ENCODE measurements at regions not wholly inside any gene's neighbourhood (a gene's known extent, or its start where the extent isn't known, plus 50 kb on each side); places are given as distances from the start of the nearest gene placed in this dataset.
"Not testable (repeated sequence)": the region's sequence is repeated elsewhere in the genome, so short reads cannot be mapped to it uniquely, and the experiment has no call there.

DNA sequence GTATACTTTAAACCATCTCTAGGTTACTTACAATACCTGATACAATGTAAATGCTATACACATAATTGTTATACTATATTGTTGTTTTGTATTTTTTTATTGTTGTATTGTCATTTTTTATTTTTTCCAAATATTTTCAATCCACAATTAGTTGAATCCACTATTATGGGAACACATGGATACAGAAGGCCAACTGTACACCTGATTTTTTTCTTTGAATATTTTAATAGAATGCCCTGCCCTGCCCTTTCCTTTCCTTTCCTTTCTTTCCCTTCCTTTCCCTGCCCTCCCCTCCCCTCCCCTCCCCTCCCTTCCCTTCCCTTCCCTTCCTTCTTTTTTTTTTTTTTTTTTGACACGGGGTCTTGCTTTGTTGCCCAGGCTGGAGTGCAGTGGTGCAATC lies 120.2 kb downstream of the SLC4A3 start:
- no peak for DNase-seq (ENCODE audit: low read depth)
- no peak overlapping the region for H3K4me3 ChIP-seq (ENCODE audit: low read depth, low read length)
- TF ChIP-seq, protein P1, sequence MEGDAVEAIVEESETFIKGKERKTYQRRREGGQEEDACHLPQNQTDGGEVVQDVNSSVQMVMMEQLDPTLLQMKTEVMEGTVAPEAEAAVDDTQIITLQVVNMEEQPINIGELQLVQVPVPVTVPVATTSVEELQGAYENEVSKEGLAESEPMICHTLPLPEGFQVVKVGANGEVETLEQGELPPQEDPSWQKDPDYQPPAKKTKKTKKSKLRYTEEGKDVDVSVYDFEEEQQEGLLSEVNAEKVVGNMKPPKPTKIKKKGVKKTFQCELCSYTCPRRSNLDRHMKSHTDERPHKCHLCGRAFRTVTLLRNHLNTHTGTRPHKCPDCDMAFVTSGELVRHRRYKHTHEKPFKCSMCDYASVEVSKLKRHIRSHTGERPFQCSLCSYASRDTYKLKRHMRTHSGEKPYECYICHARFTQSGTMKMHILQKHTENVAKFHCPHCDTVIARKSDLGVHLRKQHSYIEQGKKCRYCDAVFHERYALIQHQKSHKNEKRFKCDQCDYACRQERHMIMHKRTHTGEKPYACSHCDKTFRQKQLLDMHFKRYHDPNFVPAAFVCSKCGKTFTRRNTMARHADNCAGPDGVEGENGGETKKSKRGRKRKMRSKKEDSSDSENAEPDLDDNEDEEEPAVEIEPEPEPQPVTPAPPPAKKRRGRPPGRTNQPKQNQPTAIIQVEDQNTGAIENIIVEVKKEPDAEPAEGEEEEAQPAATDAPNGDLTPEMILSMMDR (IDR thresholded peaks at IDR 0.05; ENCODE audit: control insufficient read depth, extremely low read depth, insufficient read depth): no peak

DNA sequence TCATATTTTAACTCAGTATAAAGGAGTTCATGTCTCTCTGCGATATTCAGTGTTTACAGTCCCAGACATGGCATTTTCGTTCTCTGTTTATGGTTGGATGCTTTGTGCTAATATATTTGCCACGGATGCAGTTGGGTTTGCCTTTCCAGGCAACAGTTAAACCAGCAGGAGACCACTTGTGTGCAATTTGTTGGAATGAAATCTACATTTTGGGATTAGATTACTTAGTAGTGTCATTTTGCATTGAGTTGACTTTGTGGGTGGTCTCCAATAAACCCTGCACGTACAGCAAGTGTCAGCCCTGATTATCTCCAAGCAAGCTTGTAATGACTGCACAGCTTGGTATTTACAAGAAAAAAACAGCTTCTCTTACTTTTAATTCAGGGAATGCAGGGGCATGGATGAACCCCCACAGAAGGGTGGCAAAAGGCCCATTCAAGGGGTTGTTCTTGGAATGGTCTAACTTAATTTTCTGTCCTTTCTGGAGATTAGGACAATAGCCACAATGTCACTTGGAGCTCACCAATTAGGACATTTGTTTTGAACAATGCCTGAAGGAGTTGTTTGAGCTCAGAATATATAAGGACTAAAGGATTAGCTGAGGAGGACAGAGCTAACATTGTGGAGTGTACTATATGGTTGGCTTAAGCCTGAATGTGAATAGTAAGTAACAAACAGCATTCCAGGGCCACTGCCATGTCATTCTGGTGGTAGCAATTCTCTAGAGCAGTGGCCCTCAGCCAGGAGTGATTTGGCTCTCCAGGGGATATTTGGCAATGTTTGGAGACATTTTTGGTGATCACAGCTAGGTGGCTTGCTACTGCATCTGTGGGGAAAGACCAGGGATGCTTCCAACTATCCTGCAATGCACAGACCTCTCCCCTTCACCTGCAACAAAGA lies 121.5 kb downstream of the SLC4A3 start:
- DNase-seq (ENCODE audit: low read depth): no peak
- TF ChIP-seq, protein P1 (IDR thresholded peaks at IDR 0.05; ENCODE audit: control insufficient read depth, extremely low read depth, insufficient read depth): no peak
- H3K4me3 ChIP-seq (ENCODE audit: low read depth, low read length): no peak overlapping the region

DNA sequence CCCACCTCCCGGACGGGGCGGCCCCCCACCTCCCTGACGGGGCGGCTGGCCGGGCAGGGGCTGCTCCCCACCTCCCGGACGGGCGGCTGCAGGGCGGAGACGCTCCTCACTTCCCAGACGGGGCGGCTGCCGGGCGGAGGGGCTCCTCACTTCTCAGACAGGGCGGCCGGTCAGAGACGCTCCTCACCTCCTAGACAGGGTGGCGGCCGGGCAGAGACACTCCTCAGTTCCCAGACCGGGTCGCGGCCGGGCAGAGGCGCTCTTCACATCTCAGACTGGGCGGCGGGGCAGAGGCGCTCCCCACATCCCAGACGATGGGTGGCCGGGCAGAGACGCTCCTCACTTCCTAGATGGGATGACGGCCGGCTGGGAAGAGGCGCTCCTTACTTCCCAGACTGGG lies 123.7 kb downstream of the SLC4A3 start:
- not testable (repeated sequence) for DNase-seq (ENCODE audit: low read depth); H3K4me3 ChIP-seq (ENCODE audit: low read depth, low read length)

DNA sequence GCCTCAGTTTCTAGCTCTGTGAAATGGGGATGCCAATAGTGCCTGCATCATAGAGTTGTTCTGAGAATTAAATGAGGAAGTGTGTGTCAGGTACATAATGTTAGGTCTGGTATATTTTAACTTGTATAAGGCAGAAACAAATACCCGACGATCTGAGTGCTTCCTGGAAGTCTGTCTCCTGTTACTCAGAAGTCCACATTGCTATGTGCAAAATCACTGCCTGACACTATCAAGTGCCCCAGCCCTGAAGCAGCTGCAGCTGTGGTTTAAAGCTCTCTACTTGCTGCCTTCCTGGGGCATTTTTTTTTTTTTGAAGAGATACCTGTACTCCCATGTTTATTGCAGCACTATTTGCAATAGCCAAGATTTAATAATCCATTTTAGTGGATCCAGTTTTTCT lies 125.3 kb downstream of the SLC4A3 start:
- H3K4me3 ChIP-seq (ENCODE audit: low read depth, low read length): no peak overlapping the region
- DNase-seq (ENCODE audit: low read depth): no peak
- TF ChIP-seq, protein P1 (IDR thresholded peaks at IDR 0.05; ENCODE audit: control insufficient read depth, extremely low read depth, insufficient read depth): no peak

DNA sequence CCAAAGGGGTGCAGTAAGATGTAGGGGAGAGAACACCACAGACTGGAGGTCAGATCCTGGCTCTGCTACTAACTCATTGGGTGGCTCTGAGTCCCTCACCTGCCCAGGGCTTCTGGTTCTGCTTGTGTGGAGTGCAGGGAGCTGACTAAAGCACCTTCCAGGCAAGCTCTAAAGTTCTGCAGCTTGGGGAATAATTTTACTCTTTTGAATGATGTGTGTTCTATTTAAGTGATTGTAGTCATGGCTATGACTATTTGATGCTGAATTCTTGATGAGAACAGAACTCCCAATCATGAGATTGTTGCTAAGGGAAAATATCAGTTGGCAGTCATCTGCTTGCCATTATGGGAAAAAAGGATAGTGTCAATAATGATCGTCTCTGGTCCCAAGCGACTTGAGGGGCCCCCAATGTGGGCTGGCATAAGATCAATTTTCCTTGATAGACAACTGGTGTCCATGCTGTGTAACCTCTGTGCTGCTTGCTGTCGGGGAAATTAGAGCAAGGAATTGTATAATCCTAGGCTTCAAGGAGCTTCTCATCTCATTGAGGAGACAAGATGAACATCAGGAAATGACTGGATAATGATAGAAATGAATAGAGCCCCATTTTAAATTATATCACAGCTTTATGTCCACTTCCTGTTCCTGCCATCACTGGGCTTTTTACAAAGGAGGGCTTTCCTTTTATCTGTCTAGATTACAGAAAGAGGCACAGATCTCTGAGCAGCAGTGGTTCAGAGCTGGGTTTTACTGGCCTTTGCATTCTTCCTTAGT lies 131.7 kb downstream of the SLC4A3 start:
- DNase-seq (ENCODE audit: low read depth): no peak
- TF ChIP-seq, protein P1 (IDR thresholded peaks at IDR 0.05; ENCODE audit: control insufficient read depth, extremely low read depth, insufficient read depth): no peak

DNA sequence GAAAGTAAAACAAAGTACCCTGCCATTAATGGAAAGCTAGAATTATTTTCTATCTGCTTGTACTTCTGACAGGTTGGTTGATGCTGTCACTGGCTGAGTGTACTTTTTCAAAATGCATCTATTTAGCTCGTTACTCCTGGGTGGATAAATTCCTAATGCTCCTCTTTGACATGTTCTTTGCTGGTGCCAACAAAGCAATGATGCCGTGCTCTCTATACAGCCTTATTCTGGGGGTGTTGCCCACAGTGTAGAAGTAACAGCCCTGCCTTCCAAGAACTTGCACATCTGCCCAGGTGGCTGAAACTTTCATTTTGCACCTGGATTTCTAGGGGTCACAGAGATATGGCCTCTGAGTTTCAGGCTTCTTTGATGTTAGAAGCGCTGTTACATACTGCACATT lies 132.4 kb downstream of the SLC4A3 start:
- TF ChIP-seq, protein P1 (IDR thresholded peaks at IDR 0.05; ENCODE audit: control insufficient read depth, extremely low read depth, insufficient read depth): no peak
- DNase-seq (ENCODE audit: low read depth): no peak
- no peak overlapping the region for H3K4me3 ChIP-seq (ENCODE audit: low read depth, low read length)

More for the DNA sequence above, 131.7 kb downstream of the SLC4A3 start:
- no peak overlapping the region for H3K4me3 ChIP-seq (ENCODE audit: low read depth, low read length)

DNA sequence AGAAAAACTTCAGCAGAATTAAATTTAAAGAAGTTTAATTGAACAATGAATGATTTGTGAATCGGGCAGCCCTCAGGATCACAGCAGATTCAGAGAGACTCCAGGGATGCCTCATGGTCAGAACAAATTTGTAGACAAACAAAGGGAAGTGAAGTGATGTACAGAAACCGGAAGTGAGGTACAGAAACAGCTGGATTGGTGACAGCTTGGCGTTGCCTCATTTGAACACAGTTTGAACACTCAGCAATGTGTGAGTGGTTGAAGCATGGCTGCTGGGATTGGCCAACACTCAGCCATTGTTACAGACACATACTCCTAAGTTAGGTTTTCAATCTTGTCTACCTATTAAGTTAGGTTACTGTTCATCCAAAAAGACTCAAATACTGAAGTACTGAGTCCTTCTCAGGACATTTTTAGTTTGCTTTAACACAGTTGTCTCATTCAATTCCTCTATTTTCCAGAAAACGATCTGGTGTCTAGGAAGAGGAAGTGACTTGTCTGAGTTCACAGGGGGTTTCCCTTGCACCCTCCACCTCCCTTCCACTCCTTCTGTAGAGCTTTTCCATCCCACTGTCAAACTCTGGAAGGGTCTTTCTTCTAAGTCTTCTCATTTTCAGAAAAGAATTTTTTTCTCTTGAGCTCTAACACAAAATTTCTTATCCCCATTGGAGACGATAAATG lies 137.9 kb downstream of the SLC4A3 start:
- TF ChIP-seq, protein P1 (IDR thresholded peaks at IDR 0.05; ENCODE audit: control insufficient read depth, extremely low read depth, insufficient read depth): no peak
- no peak for DNase-seq (ENCODE audit: low read depth)
- no peak overlapping the region for H3K4me3 ChIP-seq (ENCODE audit: low read depth, low read length)

Measured in LNCaP clone FGC (cell line).